SK-N-SH (cell line): ENCODE measurements at regions not wholly inside any gene's neighbourhood (a gene's known extent, or its start where the extent isn't known, plus 50 kb on each side); places are given as distances from the start of the nearest gene placed in this dataset.

Source experiments
- CTCF ChIA-PET: fragments of 300-600, 350-600 bp; formaldehyde crosslinking; extraction: SDS; loops from one replicate; lab custom pipeline; 2021; lab: Yijun Ruan, JAX
- POLR2A ChIA-PET: fragments of 350-600 bp; sonication (Branson Sonifier 250); formaldehyde crosslinking; extraction: SDS; loops from one replicate; lab custom pipeline; 2020; ENCODE audit warnings: antibody characterized with exemption, inconsistent platforms; lab: Yijun Ruan, JAX
- DNase-seq: peaks from one replicate; pipeline ENCODE4 v3.0.0; 2012
- H2AFZ ChIP-seq: fragments of 200-600 bp; sonication (generic); 2 replicates; pipeline ENCODE4 v1.8.1; 2016; ENCODE audit warnings: antibody characterized with exemption, mild to moderate bottlenecking, low read depth
- H3F3A ChIP-seq: fragments of 200-600 bp; sonication (generic); replicated peaks from 2 replicates; pipeline ENCODE3; 2016; ENCODE audit warnings: antibody characterized with exemption, mild to moderate bottlenecking; ENCODE audit not compliant: insufficient read depth
- H3K27ac ChIP-seq, 2 experiments: fragments of 200-500 bp in 1 of 2; fragments of 200-600 bp in 1 of 2; sonication (Bioruptor generic) in 1 of 2; sonication (generic), shearing (Covaris generic) in 1 of 2; 2 replicates each; pipeline versions ENCODE4 v1.5.1 to v1.6.1; 2014 to 2016; ENCODE audit warnings: low read depth in 2 of 2, inconsistent platforms in 1 of 2, low read length in 1 of 2, mild to moderate bottlenecking in 1 of 2, mixed read lengths in 1 of 2
- H3K27me3 ChIP-seq: fragments of 200-600 bp; sonication (generic), shearing (Covaris generic); 2 replicates; pipeline ENCODE4 v1.6.1; 2016; ENCODE audit warnings: mixed run types; ENCODE audit not compliant: insufficient read depth
- H3K36me3 ChIP-seq, 2 experiments: fragments of 200-500 bp in 1 of 2; fragments of 200-600 bp in 1 of 2; sonication (Bioruptor generic) in 1 of 2; sonication (generic) in 1 of 2; replicated peaks in 1 of 2; 2 replicates each; pipeline versions ENCODE3 to v1.5.1; 2014 to 2016; ENCODE audit warnings: low read length in 1 of 2, mild to moderate bottlenecking in 1 of 2; ENCODE audit not compliant: insufficient read depth in 2 of 2, control insufficient read depth in 1 of 2
- H3K4me1 ChIP-seq, 2 experiments: fragments of 200-500 bp in 1 of 2; fragments of 200-600 bp in 1 of 2; sonication (Bioruptor generic) in 1 of 2; sonication (generic), shearing (Covaris generic) in 1 of 2; 2 replicates each; pipeline versions ENCODE4 v1.5.1 to v1.6.1; 2014 to 2016; ENCODE audit warnings: low read depth in 1 of 2, low read length in 1 of 2, mixed run types in 1 of 2; ENCODE audit not compliant: insufficient read depth in 2 of 2, control insufficient read depth in 1 of 2
- H3K4me2 ChIP-seq: fragments of 200-600 bp; sonication (generic), shearing (Covaris generic); 2 replicates; pipeline ENCODE4 v1.6.1; 2017; ENCODE audit warnings: mixed run types
- H3K4me3 ChIP-seq, 2 experiments: fragments of 200-500 bp in 1 of 2; fragments of 200-600 bp in 1 of 2; sonication (Bioruptor generic) in 1 of 2; sonication (generic), shearing (Covaris generic) in 1 of 2; 2 replicates each; pipeline versions ENCODE4 v1.5.1 to v1.8.1; 2014 to 2016; ENCODE audit warnings: low read depth in 2 of 2, inconsistent platforms in 1 of 2, low read length in 1 of 2, mild to moderate bottlenecking in 1 of 2, mixed read lengths in 1 of 2, moderate library complexity in 1 of 2
- H3K79me2 ChIP-seq: fragments of 200-600 bp; sonication (generic); 2 replicates; pipeline ENCODE4 v1.8.1; 2017; ENCODE audit warnings: mild to moderate bottlenecking; ENCODE audit not compliant: insufficient read depth
- H3K9ac ChIP-seq: fragments of 200-600 bp; sonication (generic); 2 replicates; pipeline ENCODE4 v1.6.1; 2017; ENCODE audit warnings: mixed run types
- H3K9me2 ChIP-seq: fragments of 200-600 bp; sonication (generic); 2 replicates; pipeline ENCODE4 v1.6.1; 2017; ENCODE audit warnings: mixed run types
- H3K9me3 ChIP-seq: fragments of 200-600 bp; sonication (generic); 2 replicates; pipeline ENCODE4 v1.6.1; 2017; ENCODE audit warnings: mixed run types, mild to moderate bottlenecking, moderate library complexity
- H4K20me1 ChIP-seq: fragments of 200-600 bp; sonication (generic); 2 replicates; pipeline ENCODE4 v1.6.1; 2017; ENCODE audit warnings: mild to moderate bottlenecking, mixed run types; ENCODE audit not compliant: insufficient read depth
- CTCF ChIP-seq: fragments of 200-600 bp; sonication (generic); IDR thresholded peaks from 2 replicates; pipeline ENCODE4 v1.6.1; 2017; ENCODE audit warnings: antibody characterized with exemption, mild to moderate bottlenecking, moderate library complexity
- FOXJ3 ChIP-seq: sonication (generic); formaldehyde crosslinking; IDR thresholded peaks from 2 replicates; pipeline ENCODE4 v1.5.1; 2020; ENCODE audit warnings: mild to moderate bottlenecking, missing genetic modification reagents
- GABPA ChIP-seq: IDR thresholded peaks from 2 replicates; pipeline ENCODE4 v1.4.0; 2012; ENCODE audit warnings: low read depth, mild to moderate bottlenecking
- NFIC ChIP-seq: IDR thresholded peaks from 2 replicates; pipeline ENCODE4 v1.4.0; 2012; ENCODE audit warnings: borderline replicate concordance
- USF2 ChIP-seq: fragments of 150-350 bp; IDR thresholded peaks from 2 replicates; pipeline ENCODE4 v1.6.1; 2017; ENCODE audit warnings: antibody characterized with exemption, low read length, low read depth, borderline replicate concordance
- WGBS: methylation state at CpG from one replicate; pipeline ENCODE4 v1.1.6; 2017; ENCODE audit warnings: low lambda C conversion rate; 5-methylcytosine and 5-hydroxymethylcytosine counted together
- TF ChIP-seq, protein P1 (sequence below): IDR thresholded peaks from 2 replicates; pipeline ENCODE4 v1.4.0; 2012; ENCODE audit warnings: low read depth, borderline replicate concordance

GRCh38 chr2:45256173-45256866 lies 247.1 kb upstream of the SIX2 start:
- Histone ChIP-seq H3K4me3 (no peak overlapping the region), H2AFZ (no peak overlapping the region), H3K4me1 (peaks cover 0 to 29% of the 10 kb centered on the region in 2 experiments; a peak in 2 of 4 replicates), H3K4me2 (no peak overlapping the region), H3K27me3 (no peaks in the 10 kb centered on the region), H3K9me3 (no peaks in the 10 kb centered on the region), H3K36me3 (no peaks in the 10 kb centered on the region), H3K9ac (no peak overlapping the region), H3F3A (no peaks in the 10 kb centered on the region), H4K20me1 (no peaks in the 10 kb centered on the region), H3K9me2 (no peaks in the 10 kb centered on the region), H3K27ac (no peak overlapping the region), H3K79me2 (no peaks in the 10 kb centered on the region)
- WGBS: 91% methylated on average over 7 of the region's 7 CpGs
- no peak for DNase-seq
- CTCF ChIA-PET: interaction anchor here (1.8 kb wide), 1 partner anchor 17 kb away, joined by 5 read pairs; no protein-coding TSS in a partner anchor
- POLR2A ChIA-PET: interaction anchor here (0.6 kb wide), 1 partner anchor 8 kb away, joined by 3 read pairs; no protein-coding TSS in a partner anchor
- no peak for TF ChIP-seq FOXJ3 (CRISPR knock-in tag)
- TF ChIP-seq GABPA: no peak
- TF ChIP-seq, protein P1, sequence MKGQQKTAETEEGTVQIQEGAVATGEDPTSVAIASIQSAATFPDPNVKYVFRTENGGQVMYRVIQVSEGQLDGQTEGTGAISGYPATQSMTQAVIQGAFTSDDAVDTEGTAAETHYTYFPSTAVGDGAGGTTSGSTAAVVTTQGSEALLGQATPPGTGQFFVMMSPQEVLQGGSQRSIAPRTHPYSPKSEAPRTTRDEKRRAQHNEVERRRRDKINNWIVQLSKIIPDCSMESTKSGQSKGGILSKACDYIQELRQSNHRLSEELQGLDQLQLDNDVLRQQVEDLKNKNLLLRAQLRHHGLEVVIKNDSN: no peak
- no peak for TF ChIP-seq USF2

DNA sequence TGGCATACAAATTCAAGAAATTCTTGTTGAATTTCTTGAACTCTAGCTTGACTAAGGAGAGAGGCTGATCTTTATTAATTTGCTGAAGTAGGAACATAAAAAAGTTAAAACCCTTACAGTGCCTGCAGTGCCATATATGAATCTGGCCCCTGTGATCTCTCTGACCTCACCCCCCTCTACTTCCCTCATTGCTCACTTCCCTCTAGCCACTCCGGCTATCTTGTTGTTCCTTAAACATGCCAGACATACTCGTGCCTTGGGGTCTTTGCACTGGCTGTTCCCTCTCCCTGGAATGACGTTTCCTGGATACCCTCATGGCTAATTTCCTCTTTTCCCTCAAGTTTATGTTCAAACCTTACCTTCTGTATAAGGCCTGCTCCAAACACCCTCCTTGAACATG lies 246.3 kb upstream of the SIX2 start:
- no peak overlapping the region for H3K4me3 ChIP-seq
- CTCF ChIA-PET: interaction anchor here (0.9 kb wide), 1 partner anchor 9 kb away, joined by 3 read pairs; no protein-coding TSS in a partner anchor
- no peaks in the 10 kb centered on the region for H3K36me3 ChIP-seq
- H3K4me1 ChIP-seq: peaks cover 0 to 29% of the 10 kb centered on the region in 2 experiments; a peak in 2 of 4 replicates
- H3K4me2 ChIP-seq: no peak overlapping the region
- no peaks in the 10 kb centered on the region for H3K79me2 ChIP-seq
- no peaks in the 10 kb centered on the region for H3K9me2 ChIP-seq
- no peak overlapping the region for H3K27ac ChIP-seq
- no peak for TF ChIP-seq USF2
- TF ChIP-seq, all 33 proteins: peak for 0
- no peak overlapping the region for H3K9ac ChIP-seq
- no peaks in the 10 kb centered on the region for H3K9me3 ChIP-seq
- H4K20me1 ChIP-seq: no peaks in the 10 kb centered on the region
- H3K27me3 ChIP-seq: no peaks in the 10 kb centered on the region
- 83% methylated on average over 3 of the region's 3 CpGs for WGBS
- no peaks in the 10 kb centered on the region for H3F3A ChIP-seq
- POLR2A ChIA-PET: interaction anchor here (0.6 kb wide), 1 partner anchor 9 kb away, joined by 3 read pairs; no protein-coding TSS in a partner anchor
- no peak for DNase-seq
- no peak overlapping the region for H2AFZ ChIP-seq

GRCh38 chr2:45254025-45254424 lies 244.8 kb upstream of the SIX2 start:
- H3F3A ChIP-seq: no peaks in the 10 kb centered on the region
- ChIA-PET CTCF (interaction anchor here (0.8 to 1.1 kb wide), 2 partner anchors 9 to 88 kb away, joined by 3 read pairs; no protein-coding TSS in a partner anchor), POLR2A (no interaction called here)
- no peaks in the 10 kb centered on the region for H3K9me2 ChIP-seq
- H3K27ac ChIP-seq: no peak overlapping the region
- no peak overlapping the region for H3K9ac ChIP-seq
- H3K9me3 ChIP-seq: no peaks in the 10 kb centered on the region
- H3K4me1 ChIP-seq: peaks cover 0 to 22% of the 10 kb centered on the region in 2 experiments; a peak in 2 of 4 replicates
- no peak overlapping the region for H3K4me3 ChIP-seq
- no peak overlapping the region for H2AFZ ChIP-seq
- no peaks in the 10 kb centered on the region for H3K27me3 ChIP-seq
- H3K36me3 ChIP-seq: no peaks in the 10 kb centered on the region
- TF ChIP-seq NFIC (no peak), CTCF (no peak), GABPA (no peak)
- DNase-seq: no peak
- H3K79me2 ChIP-seq: no peaks in the 10 kb centered on the region
- no peak overlapping the region for H3K4me2 ChIP-seq
- 84% methylated on average over 9 of the region's 9 CpGs for WGBS
- H4K20me1 ChIP-seq: no peaks in the 10 kb centered on the region
